Endothelial cell (in vitro differentiated cells): ENCODE measurements at regions not wholly inside any gene's neighbourhood (a gene's known extent, or its start where the extent isn't known, plus 50 kb on each side); places are given as distances from the start of the nearest gene placed in this dataset.

Experiments
- DNase-seq: peaks from one replicate; pipeline ENCODE4 v3.0.0; 2021; ENCODE audit warnings: low spot score
- H3K27ac Mint-ChIP-seq: one replicate; pipeline ENCODE4 v1.8.0; 2021; ENCODE audit warnings: mixed read lengths, inconsistent platforms; ENCODE audit not compliant: unreplicated experiment
- H3K27me3 Mint-ChIP-seq: one replicate; pipeline ENCODE4 v1.8.0; 2021; ENCODE audit warnings: mild to moderate bottlenecking, moderate library complexity, mixed read lengths, inconsistent platforms; ENCODE audit not compliant: unreplicated experiment
- H3K36me3 Mint-ChIP-seq: one replicate; pipeline ENCODE4 v1.8.0; 2021; ENCODE audit warnings: mild to moderate bottlenecking, low read depth, mixed read lengths, inconsistent platforms; ENCODE audit not compliant: unreplicated experiment
- H3K4me1 Mint-ChIP-seq: one replicate; pipeline ENCODE4 v1.8.0; 2021; ENCODE audit warnings: mild to moderate bottlenecking, mixed read lengths, inconsistent platforms; ENCODE audit not compliant: unreplicated experiment
- H3K4me3 Mint-ChIP-seq: one replicate; pipeline ENCODE4 v1.8.0; 2021; ENCODE audit warnings: mild to moderate bottlenecking, mixed read lengths, inconsistent platforms; ENCODE audit not compliant: unreplicated experiment
- H3K9me3 Mint-ChIP-seq: one replicate; pipeline ENCODE4 v1.8.0; 2021; ENCODE audit warnings: mixed read lengths, inconsistent platforms; ENCODE audit not compliant: unreplicated experiment
- CTCF ChIP-seq: fragments of 200-600 bp; sonication (generic); IDR thresholded peaks from one replicate; pipeline ENCODE4 v1.5.0; 2021; ENCODE audit warnings: antibody characterized with exemption; ENCODE audit not compliant: unreplicated experiment

- Mint-ChIP-seq H3K27me3 (peaks cover 8% of the 10 kb centered on the region), H3K4me3 (no peak overlapping the region), H3K36me3 (no peaks in the 10 kb centered on the region), H3K4me1 (no peaks in the 10 kb centered on the region), H3K9me3 (no peaks in the 10 kb centered on the region), H3K27ac (no peak overlapping the region)
- no peak for TF ChIP-seq CTCF
- no peak for DNase-seq
Observed at GRCh38 chr22:48720662-48721394, 1106.8 kb downstream of the BRD1 start.

- Mint-ChIP-seq H3K9me3 (no peaks in the 10 kb centered on the region), H3K36me3 (no peaks in the 10 kb centered on the region), H3K27ac (no peak overlapping the region), H3K4me3 (no peak overlapping the region), H3K27me3 (peaks cover 8% of the 10 kb centered on the region), H3K4me1 (no peaks in the 10 kb centered on the region)
- DNase-seq = peak; percentile 53
- peak; percentile 68 for TF ChIP-seq CTCF
Observed at GRCh38 chr22:48719978-48720661, 1107.6 kb downstream of the BRD1 start.

GRCh38 chr22:48718818-48719500 lies 1108.7 kb downstream of the BRD1 start:
- Mint-ChIP-seq H3K4me1 (no peaks in the 10 kb centered on the region), H3K4me3 (no peak overlapping the region), H3K27ac (no peak overlapping the region), H3K36me3 (no peaks in the 10 kb centered on the region), H3K27me3 (peaks cover 8% of the 10 kb centered on the region), H3K9me3 (no peaks in the 10 kb centered on the region)
- TF ChIP-seq CTCF = no peak
- no peak for DNase-seq

- DNase-seq = no peak
- H3K4me3 Mint-ChIP-seq = no peak overlapping the region
- H3K4me1 Mint-ChIP-seq = no peaks in the 10 kb centered on the region
- no peaks in the 10 kb centered on the region for H3K9me3 Mint-ChIP-seq
- no peaks in the 10 kb centered on the region for H3K36me3 Mint-ChIP-seq
- H3K27ac Mint-ChIP-seq = no peak overlapping the region
- no peak for TF ChIP-seq CTCF
- peaks cover 8% of the 10 kb centered on the region for H3K27me3 Mint-ChIP-seq
Observed at GRCh38 chr22:48717883-48718817, 1109.5 kb downstream of the BRD1 start.
